HG03135 (cell line): ENCODE measurements at regions not wholly inside any gene's neighbourhood (a gene's known extent, or its start where the extent isn't known, plus 50 kb on each side); places are given as distances from the start of the nearest gene placed in this dataset.

Experiments used
- ATAC-seq: cut with Tn5 transposase; IDR thresholded peaks from one replicate; pipeline ENCODE4 v1.9.1; 2021; ENCODE audit warnings: mild to moderate bottlenecking, moderate library complexity; ENCODE audit not compliant: unreplicated experiment

DNA sequence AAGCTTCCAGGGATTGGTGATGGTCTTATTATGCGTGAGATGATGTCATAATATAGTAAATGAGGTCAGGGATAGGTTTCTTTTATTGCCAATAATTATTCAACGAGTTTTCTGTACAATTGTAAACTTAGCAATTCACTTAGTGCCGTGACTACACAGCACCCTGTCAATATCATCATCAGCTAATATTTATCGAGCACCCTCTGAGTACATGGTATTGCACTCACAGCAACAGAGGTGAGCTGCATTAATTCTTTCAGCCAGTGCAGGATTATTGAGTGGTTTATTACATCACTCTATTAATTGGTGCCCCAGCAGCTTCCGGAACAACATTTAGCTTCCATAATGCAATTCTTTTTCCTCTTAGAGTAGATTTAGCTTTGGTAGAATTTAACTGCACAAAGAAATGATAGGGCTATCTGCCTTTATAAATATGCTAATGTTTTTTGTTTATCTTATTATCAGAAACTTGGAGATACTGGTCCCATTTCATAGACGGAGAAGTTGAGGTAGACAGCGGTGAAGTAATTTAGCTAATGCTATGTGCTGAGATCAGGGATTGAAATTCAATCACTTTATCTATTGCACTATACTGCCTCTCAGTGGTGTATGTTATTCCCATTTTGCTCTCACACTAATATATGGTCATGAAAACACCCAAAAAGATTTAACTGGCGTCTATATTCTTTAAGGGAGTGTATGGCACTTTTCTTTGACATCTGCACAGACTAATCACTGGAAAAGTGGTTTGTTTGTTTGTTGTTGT lies 726.1 kb upstream of the WWC1 start:
- no peak for ATAC-seq

DNA sequence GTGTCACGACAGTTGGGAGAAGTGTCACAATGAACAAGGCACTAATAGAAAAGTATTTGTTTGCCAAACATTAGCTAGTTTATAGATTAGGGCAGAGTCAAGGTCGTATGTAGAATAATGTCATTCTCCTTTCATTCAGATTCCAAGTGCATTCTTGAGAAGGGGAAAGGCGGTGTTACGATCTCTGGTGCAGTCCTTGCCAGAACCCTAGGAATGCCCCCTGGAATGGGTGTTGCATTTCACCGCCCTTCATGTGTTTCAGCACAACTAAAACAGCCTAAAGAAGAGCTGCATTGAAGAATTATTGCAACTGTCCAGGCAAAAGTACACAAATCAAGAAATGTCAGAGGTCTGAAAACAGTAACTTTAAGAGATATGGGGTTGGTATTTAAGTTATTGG lies 721.0 kb upstream of the WWC1 start:
- ATAC-seq: no peak

DNA sequence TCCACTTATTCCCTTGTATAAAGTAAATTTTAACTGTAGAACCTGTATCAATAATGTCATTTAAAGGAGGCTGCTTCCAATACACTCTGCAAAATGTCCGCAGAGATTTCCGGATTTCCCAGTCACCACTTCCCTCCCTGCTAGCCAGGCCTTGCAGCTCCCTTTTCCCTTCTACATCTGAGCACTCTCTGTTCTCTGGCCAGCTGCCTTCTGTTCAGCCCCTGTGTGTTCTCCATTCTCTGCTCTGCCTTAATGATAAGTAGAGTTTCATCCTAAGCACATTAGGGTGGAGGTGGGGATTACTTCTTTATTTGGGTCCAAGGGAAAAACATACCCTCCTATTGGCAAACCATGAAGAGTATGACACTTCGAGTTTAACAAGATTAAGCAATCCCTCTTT lies 719.6 kb upstream of the WWC1 start:
- ATAC-seq: no peak

DNA sequence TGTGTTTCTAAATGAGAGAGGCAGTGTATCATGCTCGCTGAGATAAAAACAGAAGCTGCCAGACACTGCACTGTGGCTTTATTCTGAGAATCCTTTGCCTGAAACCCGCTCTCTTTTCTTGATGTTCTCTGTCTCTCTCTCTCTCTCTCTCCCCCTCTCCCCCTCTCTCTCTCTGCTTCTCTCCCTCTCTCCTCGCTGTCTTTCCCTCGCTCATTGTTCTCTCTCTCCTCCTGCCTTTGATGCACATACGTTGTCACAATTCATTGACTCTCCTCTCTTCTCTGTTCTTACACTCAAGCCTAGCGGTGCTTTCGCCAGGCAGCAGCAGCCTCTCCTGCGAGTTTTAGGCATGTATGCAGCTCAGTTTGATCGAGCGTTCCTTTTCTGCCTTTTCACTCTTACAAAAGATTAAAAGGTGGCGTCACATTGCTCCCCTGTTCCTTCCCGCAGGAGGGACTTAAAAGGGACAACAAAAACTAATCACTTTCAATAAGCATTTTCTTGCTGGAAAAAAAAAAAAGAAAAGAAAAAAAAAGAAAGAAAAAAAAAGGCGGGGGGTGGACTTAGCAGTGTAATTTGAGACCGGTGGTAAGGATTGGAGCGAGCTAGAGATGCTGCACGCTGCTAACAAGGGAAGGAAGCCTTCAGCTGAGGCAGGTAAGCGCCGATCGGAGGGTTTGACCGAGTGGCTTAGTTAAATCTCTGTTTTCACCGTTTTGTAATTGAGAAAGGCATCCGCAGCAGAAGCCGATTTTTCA lies 717.9 kb upstream of the WWC1 start:
- no peak for ATAC-seq

DNA sequence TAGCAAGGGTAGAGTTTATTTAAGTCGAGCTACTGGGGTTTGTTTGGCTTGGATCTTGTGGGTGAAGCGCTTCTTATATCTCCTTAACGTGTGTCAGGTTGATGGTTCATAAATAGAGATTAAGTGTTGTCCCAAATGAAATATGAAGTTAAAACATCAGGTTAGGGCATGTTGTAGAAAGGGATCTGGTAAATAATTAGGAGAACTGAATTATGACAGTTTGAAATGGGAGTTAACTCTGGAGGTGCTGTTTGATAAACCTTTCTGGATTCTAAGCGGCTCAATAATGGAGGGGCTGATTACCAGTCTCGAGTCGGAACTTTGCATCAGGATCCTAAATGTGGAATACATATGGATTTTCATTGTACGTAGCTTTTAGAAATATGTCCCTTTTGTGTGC lies 717.0 kb upstream of the WWC1 start:
- no peak for ATAC-seq

DNA sequence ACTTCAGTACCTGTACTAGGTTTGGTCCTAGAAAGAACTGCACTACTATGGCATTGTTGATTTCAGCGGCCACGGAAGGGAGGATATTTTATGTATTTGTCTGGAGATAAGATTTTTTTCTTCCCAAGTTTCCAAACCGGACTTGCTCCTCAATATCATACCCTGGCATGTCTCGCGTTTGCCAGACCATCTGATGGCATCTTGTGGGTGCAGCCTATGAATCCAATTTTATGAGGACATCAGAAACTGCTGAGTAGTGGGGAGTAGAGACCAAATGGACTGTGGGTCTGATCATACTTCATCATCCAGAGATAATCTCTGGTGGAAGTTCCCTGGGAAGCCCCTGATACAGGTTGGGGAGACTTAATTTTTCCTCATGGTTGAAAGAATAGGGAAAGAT lies 716.1 kb upstream of the WWC1 start:
- ATAC-seq: no peak

DNA sequence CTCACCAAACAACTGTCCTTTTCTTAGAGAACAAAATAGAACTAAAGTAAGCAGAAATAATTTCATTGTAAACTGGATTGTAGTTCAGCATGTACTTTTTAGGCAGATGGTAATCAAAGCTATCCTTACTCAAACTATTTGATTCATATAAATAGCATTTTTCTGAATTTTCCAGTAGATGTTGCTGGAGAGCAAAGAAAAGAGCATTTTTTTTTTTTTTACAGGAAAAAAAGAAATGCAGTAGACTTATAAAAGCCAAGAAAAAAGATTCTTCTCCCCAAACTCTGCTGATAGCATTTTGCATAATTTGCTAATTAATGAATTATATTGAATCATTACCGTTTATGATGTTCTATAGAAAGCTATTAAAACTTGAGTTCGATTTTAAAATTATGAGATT lies 715.3 kb upstream of the WWC1 start:
- no peak for ATAC-seq

DNA sequence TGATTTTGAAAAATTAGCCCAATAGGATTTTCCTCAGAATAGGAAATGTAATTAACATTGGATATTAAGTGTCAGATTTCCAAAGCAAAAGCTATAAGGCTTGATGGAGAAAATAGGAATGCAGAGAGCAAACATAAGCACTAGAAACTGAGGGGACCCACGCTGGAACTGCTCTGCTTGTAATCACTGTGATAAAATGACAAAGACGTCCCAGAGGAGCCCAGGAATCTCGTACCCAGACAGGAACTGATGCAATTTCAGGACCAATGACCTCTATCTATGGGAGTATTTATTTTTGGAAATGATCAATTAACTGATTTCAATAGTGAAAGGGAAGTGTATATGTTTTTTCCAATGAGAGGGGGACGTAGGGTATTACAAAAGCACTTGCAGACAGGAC lies 714.5 kb upstream of the WWC1 start:
- ATAC-seq: no peak

DNA sequence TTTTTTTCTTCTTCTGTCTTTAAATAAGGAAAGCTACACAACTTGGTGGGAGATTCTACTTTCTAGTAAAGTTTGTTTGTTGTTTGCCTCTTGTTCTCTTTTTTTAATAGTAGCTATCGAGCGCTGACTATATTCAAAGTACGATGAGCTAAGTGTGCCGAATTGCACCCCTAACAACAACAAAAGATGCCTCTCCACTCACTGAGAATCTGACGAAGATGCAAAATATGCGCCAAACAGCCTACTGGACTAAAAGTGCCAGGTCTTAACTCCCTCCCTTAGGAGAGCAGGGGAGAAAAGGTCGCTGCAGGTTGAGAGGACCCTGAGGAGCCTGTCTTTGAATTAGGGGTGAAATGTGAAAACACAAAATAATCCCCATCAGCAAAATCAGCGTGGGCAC lies 713.8 kb upstream of the WWC1 start:
- no peak for ATAC-seq

DNA sequence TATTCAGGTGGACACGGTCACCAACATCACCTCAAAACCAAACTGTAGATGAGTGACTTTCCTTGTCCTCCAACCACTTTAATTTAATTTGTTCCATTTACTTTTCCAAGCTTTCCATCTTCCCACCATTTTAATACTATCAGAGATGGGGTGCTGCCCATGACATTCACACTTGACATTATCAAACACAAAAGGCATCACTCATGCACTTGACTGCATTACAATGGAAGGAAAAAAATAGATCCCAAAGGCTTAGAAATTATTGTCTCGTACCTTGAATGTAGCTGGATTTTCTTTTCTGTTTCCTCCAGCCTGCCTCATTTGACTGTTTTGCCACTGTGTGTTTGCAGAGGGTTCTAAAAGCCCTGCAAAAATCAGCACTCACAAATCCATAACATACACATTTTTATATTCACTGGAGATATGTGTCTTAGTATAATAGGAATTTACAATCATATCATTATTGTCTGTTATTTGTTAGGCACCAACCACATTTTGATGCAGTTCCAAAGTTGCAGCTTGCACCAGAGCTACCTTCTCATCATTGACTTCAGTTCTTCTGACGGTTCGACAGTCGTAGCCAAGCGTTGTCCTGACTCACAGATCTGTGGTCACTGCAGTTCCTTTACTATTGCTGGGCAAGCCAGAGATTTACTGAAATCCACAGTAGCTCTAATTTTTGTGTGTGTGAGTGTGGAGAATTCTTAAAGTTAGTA lies 712.3 kb upstream of the WWC1 start:
- no peak for ATAC-seq

DNA sequence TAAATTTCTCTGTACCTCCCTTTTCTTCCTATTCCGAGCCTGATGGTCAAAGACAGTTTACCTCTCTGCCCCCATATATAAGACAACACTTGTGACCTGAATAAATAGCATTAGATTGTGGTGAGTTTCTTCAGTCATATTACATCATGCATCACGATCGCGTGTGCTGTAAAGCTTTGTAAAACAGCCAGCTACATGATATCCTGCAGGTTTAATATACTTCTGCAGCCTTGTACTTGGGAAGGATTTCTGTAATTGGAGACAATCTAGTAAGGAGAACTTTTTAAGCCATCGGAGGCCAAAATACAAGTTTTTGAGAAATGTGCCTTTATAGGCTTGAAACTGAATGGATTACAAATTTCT lies 711.8 kb upstream of the WWC1 start:
- no peak for ATAC-seq

DNA sequence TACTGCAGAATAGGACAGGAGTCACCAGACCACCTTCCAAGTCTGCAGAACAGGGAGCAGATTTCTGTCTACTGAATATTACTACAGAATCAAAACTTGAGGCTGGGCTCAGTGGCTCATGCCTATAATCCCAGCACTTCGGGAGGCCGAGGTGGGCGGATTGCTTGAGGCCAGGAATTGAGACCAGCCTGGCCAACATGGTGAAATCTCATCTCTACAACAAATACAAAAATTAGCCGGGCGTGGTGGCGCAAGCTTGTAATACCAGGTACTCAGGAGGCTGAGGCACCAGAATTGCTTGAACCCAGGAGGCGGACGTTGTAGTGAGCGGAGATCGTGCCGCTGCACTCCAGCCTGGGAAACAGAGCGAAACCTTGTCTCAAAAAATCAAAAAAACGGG lies 710.8 kb upstream of the WWC1 start:
- ATAC-seq: no peak

DNA sequence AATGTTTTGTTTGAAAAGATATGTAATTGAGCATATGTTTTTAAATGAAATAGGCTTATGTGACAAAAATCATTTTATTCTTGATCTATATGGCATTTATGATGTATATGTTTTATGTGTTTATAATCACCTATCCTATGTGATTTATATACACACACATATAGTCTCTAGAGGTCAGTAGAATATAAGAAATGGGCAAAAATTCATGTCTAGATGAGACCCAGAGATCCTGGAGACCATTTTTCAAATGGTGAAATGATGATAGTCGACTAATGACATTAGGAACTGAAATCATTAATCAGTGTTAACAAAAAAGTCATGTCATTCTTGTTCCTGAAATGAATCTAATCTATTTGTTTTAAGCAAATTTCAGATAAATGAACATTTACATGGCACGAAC lies 709.2 kb upstream of the WWC1 start:
- no peak for ATAC-seq

DNA sequence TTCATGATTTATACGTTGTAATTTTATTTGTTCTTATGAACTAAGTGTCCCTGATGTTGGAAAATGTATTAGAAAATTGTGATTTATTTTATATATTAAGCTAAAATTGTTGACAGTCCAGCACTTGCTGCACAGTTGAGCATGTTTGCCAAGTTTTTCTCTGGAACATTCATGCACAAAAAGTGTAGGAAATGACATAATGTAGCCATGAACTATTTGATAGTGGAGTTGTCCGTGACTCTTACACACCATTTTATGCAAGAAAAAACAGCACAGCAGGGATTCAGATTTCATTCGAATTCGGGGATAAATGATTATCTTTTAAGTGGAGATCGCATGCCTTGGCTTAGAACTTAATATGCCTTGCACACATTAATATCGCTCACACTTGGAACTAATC lies 708.6 kb upstream of the WWC1 start:
- ATAC-seq: no peak

DNA sequence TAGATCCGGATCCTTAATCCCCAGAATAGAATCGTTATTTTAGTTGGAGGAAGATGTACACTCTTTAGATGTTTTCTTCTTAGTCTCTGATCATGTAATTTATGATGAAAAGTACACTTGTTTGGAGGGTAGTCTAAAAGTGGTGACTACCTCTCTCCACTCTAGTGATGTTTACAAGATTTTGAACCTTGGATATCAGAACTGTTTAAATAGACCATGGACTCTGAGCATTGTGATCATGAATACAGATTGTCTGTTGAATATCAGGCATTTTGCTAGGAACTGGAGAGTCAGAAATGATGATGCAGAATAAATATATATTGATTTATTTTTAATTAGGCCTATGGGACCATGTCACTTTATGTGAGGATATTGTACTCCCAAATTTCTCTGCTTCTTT lies 706.3 kb upstream of the WWC1 start:
- ATAC-seq: no peak

DNA sequence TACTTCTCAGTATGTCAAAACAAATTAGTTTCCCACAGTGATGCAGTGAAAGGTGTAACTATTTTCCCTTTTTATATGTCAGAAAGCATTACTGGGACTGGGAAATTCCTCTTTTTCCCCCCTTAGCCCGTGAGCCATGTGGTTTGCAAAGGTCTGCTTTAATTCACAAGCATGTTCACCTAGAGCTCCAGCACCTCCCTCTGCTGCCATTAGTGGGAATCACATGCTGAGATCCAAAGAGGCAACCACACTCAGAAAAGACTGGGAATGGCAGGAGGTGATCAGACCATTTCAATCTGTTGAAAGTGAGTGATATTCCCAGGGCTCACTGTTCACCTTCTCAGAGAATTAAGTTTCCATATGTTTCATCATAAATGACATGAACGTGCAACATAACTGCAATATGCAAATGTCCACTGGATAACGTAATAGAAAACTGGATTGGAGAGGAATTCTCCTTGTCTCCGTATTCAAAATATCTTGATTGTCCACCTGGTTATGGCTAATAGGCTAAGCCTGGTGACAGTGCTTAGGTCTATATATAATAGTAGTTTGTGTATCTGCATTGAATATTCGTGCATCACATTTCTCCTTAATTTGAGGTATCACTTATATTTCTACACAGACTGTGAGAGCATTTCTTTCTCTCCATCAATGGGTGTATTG lies 703.5 kb upstream of the WWC1 start:
- ATAC-seq: no peak

DNA sequence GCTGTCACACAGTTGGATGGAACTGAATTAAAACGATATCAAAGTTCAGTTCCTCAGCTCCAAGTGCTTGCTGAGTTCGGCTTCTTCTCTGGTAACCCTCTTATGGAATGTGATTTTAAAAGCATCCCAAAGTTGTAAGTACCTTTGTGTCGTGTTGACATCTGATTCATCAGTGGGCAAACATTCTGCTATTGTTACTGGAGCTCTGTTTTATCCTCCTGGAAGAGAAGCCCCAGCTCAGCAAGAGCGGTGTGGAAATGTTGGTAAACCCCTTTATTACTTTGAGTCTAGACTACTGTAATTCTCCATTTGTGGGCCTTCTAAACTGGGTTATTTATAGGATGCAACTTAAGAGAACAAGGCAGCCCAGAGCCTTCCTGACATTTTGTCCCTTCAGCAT lies 699.3 kb upstream of the WWC1 start:
- no peak for ATAC-seq

DNA sequence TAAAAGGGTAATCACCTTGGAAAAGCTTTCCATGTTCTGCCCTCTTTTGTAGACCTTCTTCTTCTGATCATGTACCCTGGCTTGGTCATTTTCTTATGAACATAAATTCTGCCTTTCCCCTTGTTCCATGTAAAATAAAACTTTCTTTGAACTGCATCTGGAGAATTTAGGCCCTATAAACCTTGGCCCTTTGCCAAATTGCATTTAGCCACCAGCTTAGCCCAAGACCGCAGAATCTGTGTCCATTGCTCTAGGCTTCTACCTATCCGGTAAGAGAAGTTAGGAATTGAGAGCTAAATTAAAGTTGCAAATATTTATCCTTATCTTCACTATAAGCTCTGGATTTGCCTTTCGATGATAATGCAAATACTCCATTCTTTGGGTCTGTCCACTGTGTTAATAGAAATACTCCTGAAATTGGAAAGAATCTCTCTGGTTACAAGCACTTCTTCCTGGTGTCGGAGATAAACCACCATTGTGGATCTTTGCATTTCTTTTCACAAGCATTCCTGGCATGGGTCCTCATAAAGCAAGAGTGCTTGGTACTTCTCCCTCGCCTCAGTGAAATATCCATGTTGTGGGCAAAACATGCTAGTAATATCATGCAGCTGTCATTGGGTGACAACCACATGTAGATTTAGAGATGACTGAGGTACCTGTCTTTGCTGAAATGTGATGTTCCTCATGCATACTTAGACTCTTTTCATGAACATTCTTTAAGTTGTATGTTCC lies 698.0 kb upstream of the WWC1 start:
- no peak for ATAC-seq

DNA sequence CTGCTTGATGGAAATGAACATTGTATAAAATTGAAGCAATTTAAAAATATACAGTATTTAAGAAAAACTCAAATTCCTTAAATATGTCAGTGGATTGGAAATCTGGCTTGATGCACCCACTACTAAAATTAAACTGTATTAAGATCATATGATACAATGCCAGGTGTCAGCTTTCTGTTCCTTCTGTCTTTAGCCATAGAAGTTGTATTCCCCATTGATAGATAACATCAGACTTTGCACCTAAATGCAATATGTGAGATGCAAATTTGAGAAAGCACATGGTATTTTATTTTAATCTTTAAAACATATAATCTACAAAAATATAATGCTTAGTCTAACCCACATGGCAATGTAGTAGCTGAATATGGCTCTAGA lies 697.4 kb upstream of the WWC1 start:
- ATAC-seq: no peak

DNA sequence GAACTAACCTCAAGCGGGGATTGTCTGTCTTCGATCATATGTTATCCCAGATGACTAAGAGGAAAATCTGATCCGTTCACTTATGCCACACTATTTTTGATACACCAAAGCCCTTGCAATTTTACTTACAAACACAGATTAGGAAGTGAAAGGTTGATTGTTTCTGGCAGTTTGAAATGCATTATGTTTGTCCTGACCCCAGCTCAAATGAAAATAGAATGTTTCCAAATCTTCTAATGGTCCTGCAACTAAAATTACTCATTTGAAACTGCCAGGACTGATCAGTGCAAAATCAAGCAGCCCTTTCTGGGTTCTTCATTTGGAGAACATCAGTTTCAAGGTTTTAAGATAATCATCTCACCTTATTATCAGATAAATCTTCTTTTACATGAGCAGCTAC lies 696.7 kb upstream of the WWC1 start:
- no peak for ATAC-seq

DNA sequence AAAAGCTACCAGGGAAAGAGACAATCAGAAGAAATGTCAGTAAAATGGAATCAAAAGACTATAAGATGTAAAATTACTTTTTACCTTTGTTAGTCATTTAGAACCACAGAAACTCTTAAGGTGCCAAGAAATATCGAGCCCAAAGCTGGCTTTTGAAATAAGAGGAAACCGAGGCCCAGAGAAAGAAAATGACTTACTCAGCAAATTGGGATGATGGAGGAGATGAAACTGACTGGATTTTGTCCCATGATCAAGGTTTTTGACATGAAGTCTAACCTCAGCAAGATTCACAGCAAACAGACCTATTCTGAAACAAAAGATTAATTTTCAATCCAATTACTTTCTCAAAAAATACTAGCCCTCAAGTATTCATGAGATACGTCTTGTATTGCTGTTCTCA lies 696.2 kb upstream of the WWC1 start:
- ATAC-seq: no peak
